ENCODE measurements at regions not wholly inside any gene's neighbourhood (a gene's known extent, or its start where the extent isn't known, plus 50 kb on each side); places are given as distances from the start of the nearest gene placed in this dataset.

DNA sequence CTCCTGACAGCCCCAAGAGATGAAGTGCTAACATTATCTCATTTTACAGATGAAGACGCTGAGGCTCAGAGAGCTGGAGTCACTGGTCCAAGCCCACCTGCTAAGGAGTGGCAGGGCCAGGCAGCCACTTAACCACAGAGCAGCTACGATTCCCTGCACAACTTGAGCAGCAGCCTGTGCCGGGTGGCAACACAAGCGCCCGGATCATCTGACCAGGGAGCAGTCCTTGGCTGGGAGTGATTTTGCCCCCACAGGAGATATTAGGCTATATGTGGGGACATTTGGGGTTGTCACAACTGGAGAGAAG, 93.2 kb upstream of the PTPN1 start:
- Histone ChIP-seq H3K79me2 (ENCODE audit: insufficient read depth, low read length) (no peaks in the 10 kb centered on the region), H3K9me3 (ENCODE audit: insufficient read depth, low read length, severe bottlenecking) (no peaks in the 10 kb centered on the region), H4K20me1 (ENCODE audit: insufficient read depth, low read length) (no peaks in the 10 kb centered on the region), H2AFZ (ENCODE audit: low read depth, low read length) (no peak overlapping the region), H3K4me3 (ENCODE audit: low read depth in 1 of 2, low read length in 2 of 2) (no peak overlapping the region), H3K4me1 (ENCODE audit: insufficient read depth, low read length) (no peaks in the 10 kb centered on the region), H3K4me2 (ENCODE audit: insufficient read depth, low read length) (no peak overlapping the region), H3K36me3 (ENCODE audit: insufficient read depth, low read length) (no peaks in the 10 kb centered on the region), H3K27me3 (ENCODE audit: insufficient read depth, low read length, poor library complexity) (peaks cover 2% of the 10 kb centered on the region), H3K27ac (ENCODE audit: low read length) (no peak overlapping the region), H3K9ac (ENCODE audit: low read depth, low read length) (no peak overlapping the region)
- TF ChIP-seq, protein P1, sequence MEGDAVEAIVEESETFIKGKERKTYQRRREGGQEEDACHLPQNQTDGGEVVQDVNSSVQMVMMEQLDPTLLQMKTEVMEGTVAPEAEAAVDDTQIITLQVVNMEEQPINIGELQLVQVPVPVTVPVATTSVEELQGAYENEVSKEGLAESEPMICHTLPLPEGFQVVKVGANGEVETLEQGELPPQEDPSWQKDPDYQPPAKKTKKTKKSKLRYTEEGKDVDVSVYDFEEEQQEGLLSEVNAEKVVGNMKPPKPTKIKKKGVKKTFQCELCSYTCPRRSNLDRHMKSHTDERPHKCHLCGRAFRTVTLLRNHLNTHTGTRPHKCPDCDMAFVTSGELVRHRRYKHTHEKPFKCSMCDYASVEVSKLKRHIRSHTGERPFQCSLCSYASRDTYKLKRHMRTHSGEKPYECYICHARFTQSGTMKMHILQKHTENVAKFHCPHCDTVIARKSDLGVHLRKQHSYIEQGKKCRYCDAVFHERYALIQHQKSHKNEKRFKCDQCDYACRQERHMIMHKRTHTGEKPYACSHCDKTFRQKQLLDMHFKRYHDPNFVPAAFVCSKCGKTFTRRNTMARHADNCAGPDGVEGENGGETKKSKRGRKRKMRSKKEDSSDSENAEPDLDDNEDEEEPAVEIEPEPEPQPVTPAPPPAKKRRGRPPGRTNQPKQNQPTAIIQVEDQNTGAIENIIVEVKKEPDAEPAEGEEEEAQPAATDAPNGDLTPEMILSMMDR (IDR thresholded peaks at IDR 0.05; ENCODE audit: borderline replicate concordance, extremely low read depth, low read length, poor library complexity, severe bottlenecking) = no peak
- no peak for TF ChIP-seq EZH2 (IDR thresholded peaks at IDR 0.05; ENCODE audit: borderline replicate concordance, low read depth, low read length, severe bottlenecking)
- no peak for ATAC-seq (ENCODE audit: insufficient read depth, low read depth)
- DNase-seq = no peak

DNA sequence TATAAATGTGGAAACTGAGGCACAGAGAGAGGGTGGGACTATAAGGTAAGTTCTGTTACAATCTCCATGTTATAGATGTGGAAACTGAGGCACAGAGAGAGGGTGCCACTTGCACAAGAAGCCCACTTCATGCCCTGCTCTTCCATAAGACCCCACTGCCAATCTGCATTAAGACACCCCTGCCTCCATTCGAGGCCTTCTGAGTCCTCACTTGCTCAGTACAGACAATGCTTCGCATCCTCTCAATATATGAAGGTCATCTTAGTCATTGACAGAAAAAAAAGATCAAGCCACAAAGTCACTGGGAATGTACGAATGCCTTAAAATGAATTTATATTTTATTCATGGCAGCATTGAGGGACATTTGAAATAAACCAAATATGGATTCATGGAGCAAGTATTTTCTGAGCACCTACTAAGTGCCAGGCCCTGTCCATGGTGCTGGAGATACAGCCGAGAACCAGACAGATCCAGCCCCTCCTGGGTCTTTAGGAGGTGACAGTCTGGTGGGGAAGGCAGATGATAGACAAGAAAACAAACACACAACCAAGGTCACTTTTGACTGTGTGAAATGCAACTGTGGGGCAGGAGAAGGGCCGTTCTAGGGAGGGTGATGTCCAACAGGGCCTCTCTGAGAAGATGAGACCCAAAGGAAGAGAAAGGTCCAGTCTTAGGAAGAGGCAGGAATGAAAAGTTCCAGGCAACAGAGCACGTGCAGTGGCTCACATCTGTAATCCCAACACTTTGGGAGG, 92.5 kb upstream of the PTPN1 start:
- Histone ChIP-seq H2AFZ (ENCODE audit: low read depth, low read length) (no peak overlapping the region), H3K79me2 (ENCODE audit: insufficient read depth, low read length) (no peaks in the 10 kb centered on the region), H3K36me3 (ENCODE audit: insufficient read depth, low read length) (no peaks in the 10 kb centered on the region), H3K4me1 (ENCODE audit: insufficient read depth, low read length) (no peaks in the 10 kb centered on the region), H3K27me3 (ENCODE audit: insufficient read depth, low read length, poor library complexity) (no peaks in the 10 kb centered on the region), H3K9me3 (ENCODE audit: insufficient read depth, low read length, severe bottlenecking) (no peaks in the 10 kb centered on the region), H3K27ac (ENCODE audit: low read length) (no peak overlapping the region), H4K20me1 (ENCODE audit: insufficient read depth, low read length) (no peaks in the 10 kb centered on the region), H3K4me2 (ENCODE audit: insufficient read depth, low read length) (no peak overlapping the region), H3K9ac (ENCODE audit: low read depth, low read length) (no peak overlapping the region), H3K4me3 (ENCODE audit: low read depth in 1 of 2, low read length in 2 of 2) (no peak overlapping the region)
- DNase-seq (no peak), ATAC-seq (ENCODE audit: insufficient read depth, low read depth) (no peak)
- TF ChIP-seq, protein P1 (IDR thresholded peaks at IDR 0.05; ENCODE audit: borderline replicate concordance, extremely low read depth, low read length, poor library complexity, severe bottlenecking) = no peak
- no peak for TF ChIP-seq EZH2 (IDR thresholded peaks at IDR 0.05; ENCODE audit: borderline replicate concordance, low read depth, low read length, severe bottlenecking)

DNA sequence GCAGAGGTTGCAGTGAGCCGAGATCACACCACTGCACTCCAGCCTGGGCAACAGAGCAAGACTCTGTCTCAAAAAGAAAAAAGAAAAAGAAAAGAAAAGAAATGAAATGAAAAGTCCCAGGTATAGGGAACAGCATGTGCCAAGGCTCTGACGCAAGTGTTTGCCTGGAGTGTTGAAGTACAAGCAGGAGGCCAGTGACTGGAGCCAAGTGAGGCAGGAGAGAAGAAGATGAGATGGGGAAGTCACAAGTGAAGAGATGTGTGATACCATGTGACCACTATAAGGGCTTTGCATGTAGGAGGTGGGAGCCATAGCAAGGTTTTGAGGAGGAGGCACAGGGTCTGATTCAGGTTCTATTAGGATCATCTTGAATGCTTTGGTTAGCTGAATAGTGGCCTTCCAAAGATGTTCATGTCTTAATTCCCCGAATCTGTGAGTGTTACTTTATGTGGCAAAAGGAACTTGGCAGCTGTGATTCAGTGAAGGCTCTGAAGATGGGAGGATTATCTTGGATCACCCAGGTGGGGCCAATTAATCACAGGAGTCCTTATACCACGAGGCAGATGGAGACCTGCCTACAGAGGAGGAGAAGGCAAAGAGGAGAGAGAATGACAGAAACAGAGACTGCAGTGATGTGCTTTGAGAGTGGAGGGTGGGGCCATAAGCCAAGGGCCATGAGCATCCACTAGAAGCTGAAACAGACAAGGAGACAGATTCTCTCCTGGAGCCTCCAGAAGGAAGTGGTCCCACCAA, 91.1 kb upstream of the PTPN1 start:
- no peak for ATAC-seq (ENCODE audit: insufficient read depth, low read depth)
- Histone ChIP-seq H3K27ac (ENCODE audit: low read length) (no peak overlapping the region), H3K9ac (ENCODE audit: low read depth, low read length) (no peak overlapping the region)

More for the DNA sequence above, 91.1 kb upstream of the PTPN1 start:
- no peak for DNase-seq
- H3K36me3 ChIP-seq (ENCODE audit: insufficient read depth, low read length) = no peaks in the 10 kb centered on the region
- H3K4me2 ChIP-seq (ENCODE audit: insufficient read depth, low read length) = no peak overlapping the region
- H3K4me3 ChIP-seq (ENCODE audit: low read depth in 1 of 2, low read length in 2 of 2) = no peak overlapping the region
- no peaks in the 10 kb centered on the region for H4K20me1 ChIP-seq (ENCODE audit: insufficient read depth, low read length)
- H3K79me2 ChIP-seq (ENCODE audit: insufficient read depth, low read length) = no peaks in the 10 kb centered on the region
- H3K4me1 ChIP-seq (ENCODE audit: insufficient read depth, low read length) = no peaks in the 10 kb centered on the region
- no peaks in the 10 kb centered on the region for H3K9me3 ChIP-seq (ENCODE audit: insufficient read depth, low read length, severe bottlenecking)
- H3K27me3 ChIP-seq (ENCODE audit: insufficient read depth, low read length, poor library complexity) = no peaks in the 10 kb centered on the region
- H2AFZ ChIP-seq (ENCODE audit: low read depth, low read length) = no peak overlapping the region
- TF ChIP-seq, protein P1 (IDR thresholded peaks at IDR 0.05; ENCODE audit: borderline replicate concordance, extremely low read depth, low read length, poor library complexity, severe bottlenecking) = no peak
- TF ChIP-seq EZH2 (IDR thresholded peaks at IDR 0.05; ENCODE audit: borderline replicate concordance, low read depth, low read length, severe bottlenecking) = no peak

Data from DND-41 (cell line).